ENCODE measurements at regions not wholly inside any gene's neighbourhood (a gene's known extent, or its start where the extent isn't known, plus 50 kb on each side); places are given as distances from the start of the nearest gene placed in this dataset.

- H3K27me3 ChIP-seq (ENCODE audit: control insufficient read depth, insufficient read depth, low read length), result no peaks in the 10 kb centered on the region
- H3K4me3 ChIP-seq (ENCODE audit: low read depth in 2 of 2, low read length in 2 of 2), result no peak overlapping the region
- no peaks in the 10 kb centered on the region for H3K4me1 ChIP-seq (ENCODE audit: control insufficient read depth, insufficient read depth, low read length)
- in situ Hi-C loops (cut with HindIII; ENCODE audit: low pct_unique_long_range_greater_than_20kb, low sequenced_read_pairs) (no loop called here), intact Hi-C loops (cut with micrococcal nuclease; ENCODE audit: unreplicated experiment) (no loop called here)
- ChIA-PET CTCF (no interaction called here), POLR2A (no interaction called here)
- no peak overlapping the region for H3K27ac ChIP-seq (ENCODE audit: low read length)
- DNase-seq (ENCODE audit: low read depth, low spot score), result no peak
- ATAC-seq, result no peak
- BruUV-seq (replicated peaks), result no TSS peak
- H3K9me3 ChIP-seq (ENCODE audit: control insufficient read depth, insufficient read depth, low read depth, low read length), result no peaks in the 10 kb centered on the region
- no peaks in the 10 kb centered on the region for H3K36me3 ChIP-seq (ENCODE audit: control insufficient read depth, insufficient read depth, low read length)
- TF ChIP-seq POLR2AphosphoS5 (IDR thresholded peaks at IDR 0.05; ENCODE audit: low read depth, low read length), result no peak
- TF ChIP-seq CTCF (IDR thresholded peaks at IDR 0.05), result no peak
- TF ChIP-seq TCF7L2 (IDR thresholded peaks at IDR 0.05; ENCODE audit: low read depth, low read length), result no peak
- TF ChIP-seq REST (IDR thresholded peaks at IDR 0.05; ENCODE audit: insufficient read depth in 1 of 2, low read depth in 2 of 2, low read length in 1 of 2), result no peak
- TF ChIP-seq SIN3A (IDR thresholded peaks at IDR 0.05; ENCODE audit: borderline replicate concordance, insufficient read depth, low read depth, low read length), result no peak
Measured at GRCh38 chr4:120561648-120562047, 360.9 kb downstream of the PRDM5 start.

- no TSS peak for BruUV-seq (replicated peaks)
- in situ Hi-C loops (cut with HindIII; ENCODE audit: low pct_unique_long_range_greater_than_20kb, low sequenced_read_pairs), result no loop called here
- no peaks in the 10 kb centered on the region for H3K4me1 ChIP-seq (ENCODE audit: control insufficient read depth, insufficient read depth, low read length)
- no peak overlapping the region for H3K27ac ChIP-seq (ENCODE audit: low read length)
- DNase-seq (ENCODE audit: low read depth, low spot score) (no peak), ATAC-seq (no peak)
- ChIA-PET CTCF (no interaction called here), POLR2A (no interaction called here)
- H3K36me3 ChIP-seq (ENCODE audit: control insufficient read depth, insufficient read depth, low read length), result no peaks in the 10 kb centered on the region
- no peaks in the 10 kb centered on the region for H3K9me3 ChIP-seq (ENCODE audit: control insufficient read depth, insufficient read depth, low read depth, low read length)
- H3K27me3 ChIP-seq (ENCODE audit: control insufficient read depth, insufficient read depth, low read length), result no peaks in the 10 kb centered on the region
- H3K4me3 ChIP-seq (ENCODE audit: low read depth in 2 of 2, low read length in 2 of 2), result no peak overlapping the region
- intact Hi-C loops (cut with micrococcal nuclease; ENCODE audit: unreplicated experiment), result no loop called here
- TF ChIP-seq SIN3A (IDR thresholded peaks at IDR 0.05; ENCODE audit: borderline replicate concordance, insufficient read depth, low read depth, low read length), result no peak
- TF ChIP-seq CTCF (IDR thresholded peaks at IDR 0.05), result no peak
- TF ChIP-seq REST (IDR thresholded peaks at IDR 0.05; ENCODE audit: insufficient read depth in 1 of 2, low read depth in 2 of 2, low read length in 1 of 2), result no peak
- TF ChIP-seq TCF7L2 (IDR thresholded peaks at IDR 0.05; ENCODE audit: low read depth, low read length), result no peak
- TF ChIP-seq POLR2AphosphoS5 (IDR thresholded peaks at IDR 0.05; ENCODE audit: low read depth, low read length), result no peak
Measured at GRCh38 chr4:120557372-120557771, 365.2 kb downstream of the PRDM5 start.

All from Panc1 (cell line).